ENCODE measurements at regions not wholly inside any gene's neighbourhood (a gene's known extent, or its start where the extent isn't known, plus 50 kb on each side); places are given as distances from the start of the nearest gene placed in this dataset.

DNA sequence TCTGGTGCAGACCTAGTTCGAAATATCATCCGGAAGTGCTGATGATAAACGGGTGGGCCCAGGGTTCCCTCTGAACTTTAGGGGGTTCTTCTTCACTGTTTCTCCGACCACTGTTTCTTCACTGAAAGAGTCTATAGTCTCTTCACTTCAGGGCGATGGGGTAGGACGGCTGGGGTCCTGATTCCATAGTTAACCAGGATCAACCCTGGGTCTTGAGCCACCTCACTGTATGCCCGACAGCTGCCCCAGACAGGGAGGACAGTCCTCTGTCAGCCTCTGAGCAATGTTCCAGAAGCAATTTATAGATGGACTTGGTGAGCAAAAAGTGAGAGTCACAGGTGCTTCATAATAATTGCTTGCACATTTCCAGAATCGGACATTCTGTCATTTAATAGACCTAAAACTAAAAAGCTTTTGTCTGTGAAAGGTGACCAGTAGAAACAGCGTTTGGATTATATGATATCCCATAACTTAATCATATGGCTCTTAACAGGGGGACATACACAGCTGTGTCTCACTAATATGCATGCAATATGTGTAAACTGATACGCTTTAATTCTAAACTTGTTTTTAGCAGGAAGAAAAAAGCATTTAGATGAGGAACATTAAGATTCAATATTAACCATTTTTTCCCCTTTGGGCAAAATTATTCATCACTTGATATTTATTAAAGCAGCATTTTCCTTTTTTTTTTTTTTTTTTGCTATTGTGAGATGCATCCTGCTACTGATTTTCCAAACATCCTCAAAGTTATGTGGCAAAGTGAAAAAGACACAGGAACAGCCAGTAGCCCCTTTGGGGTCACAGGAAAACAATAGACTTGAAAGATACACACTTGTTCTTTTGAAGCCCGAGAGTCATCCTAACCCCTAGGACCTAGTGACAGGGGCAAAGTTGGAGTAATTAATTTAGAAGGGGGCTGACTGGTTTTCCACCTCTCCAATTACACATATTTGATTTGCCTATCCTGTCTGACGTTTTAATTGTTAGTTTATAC lies 277.0 kb downstream of the ZNF536 start:
- TF ChIP-seq JUNB (IDR thresholded peaks at IDR 0.05) (no peak), MYC (IDR thresholded peaks at IDR 0.05; ENCODE audit: borderline replicate concordance, low read length) (no peak), TP53 (CRISPR knock-in tag; IDR thresholded peaks at IDR 0.05) (no peak), POLR2A (IDR thresholded peaks at IDR 0.05; ENCODE audit: low read length) (no peak), EP300 (IDR thresholded peaks at IDR 0.05) (no peak), RAD21 (conservative IDR thresholded peaks at IDR 0.05 in 1 of 2, IDR thresholded peaks at IDR 0.05 in 1 of 2) (no peak)
- TF ChIP-seq, protein P1, sequence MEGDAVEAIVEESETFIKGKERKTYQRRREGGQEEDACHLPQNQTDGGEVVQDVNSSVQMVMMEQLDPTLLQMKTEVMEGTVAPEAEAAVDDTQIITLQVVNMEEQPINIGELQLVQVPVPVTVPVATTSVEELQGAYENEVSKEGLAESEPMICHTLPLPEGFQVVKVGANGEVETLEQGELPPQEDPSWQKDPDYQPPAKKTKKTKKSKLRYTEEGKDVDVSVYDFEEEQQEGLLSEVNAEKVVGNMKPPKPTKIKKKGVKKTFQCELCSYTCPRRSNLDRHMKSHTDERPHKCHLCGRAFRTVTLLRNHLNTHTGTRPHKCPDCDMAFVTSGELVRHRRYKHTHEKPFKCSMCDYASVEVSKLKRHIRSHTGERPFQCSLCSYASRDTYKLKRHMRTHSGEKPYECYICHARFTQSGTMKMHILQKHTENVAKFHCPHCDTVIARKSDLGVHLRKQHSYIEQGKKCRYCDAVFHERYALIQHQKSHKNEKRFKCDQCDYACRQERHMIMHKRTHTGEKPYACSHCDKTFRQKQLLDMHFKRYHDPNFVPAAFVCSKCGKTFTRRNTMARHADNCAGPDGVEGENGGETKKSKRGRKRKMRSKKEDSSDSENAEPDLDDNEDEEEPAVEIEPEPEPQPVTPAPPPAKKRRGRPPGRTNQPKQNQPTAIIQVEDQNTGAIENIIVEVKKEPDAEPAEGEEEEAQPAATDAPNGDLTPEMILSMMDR (IDR thresholded peaks at IDR 0.05): no peak
- TF ChIP-seq, protein P2, sequence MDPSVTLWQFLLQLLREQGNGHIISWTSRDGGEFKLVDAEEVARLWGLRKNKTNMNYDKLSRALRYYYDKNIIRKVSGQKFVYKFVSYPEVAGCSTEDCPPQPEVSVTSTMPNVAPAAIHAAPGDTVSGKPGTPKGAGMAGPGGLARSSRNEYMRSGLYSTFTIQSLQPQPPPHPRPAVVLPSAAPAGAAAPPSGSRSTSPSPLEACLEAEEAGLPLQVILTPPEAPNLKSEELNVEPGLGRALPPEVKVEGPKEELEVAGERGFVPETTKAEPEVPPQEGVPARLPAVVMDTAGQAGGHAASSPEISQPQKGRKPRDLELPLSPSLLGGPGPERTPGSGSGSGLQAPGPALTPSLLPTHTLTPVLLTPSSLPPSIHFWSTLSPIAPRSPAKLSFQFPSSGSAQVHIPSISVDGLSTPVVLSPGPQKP (IDR thresholded peaks at IDR 0.05; ENCODE audit: low read depth, low read length): no peak
